Activated T-cell treated with anti-CD3 and anti-CD28 coated beads, Interleukin-2, amount 50 U/mL, for 4 hours (primary cell): ENCODE measurements at regions not wholly inside any gene's neighbourhood (a gene's known extent, or its start where the extent isn't known, plus 50 kb on each side); places are given as distances from the start of the nearest gene placed in this dataset.
"Not testable (repeated sequence)": the region's sequence is repeated elsewhere in the genome, so short reads cannot be mapped to it uniquely, and the experiment has no call there.

Experiments used
- ATAC-seq, 2 donors: fragments of 200-7000 bp; cut with Tn5 transposase; one replicate each; pipeline ENCODE4 v1.10.0; 2021
- DNase-seq: peaks from one replicate; pipeline ENCODE4 v3.0.0-alpha.2; 2020
- H3K27me3 Mint-ChIP-seq: one replicate; pipeline ENCODE4 v1.8.0; 2021; ENCODE audit warnings: low read depth, mixed read lengths
- H3K36me3 Mint-ChIP-seq: one replicate; pipeline ENCODE4 v1.8.0; 2022; ENCODE audit warnings: mixed read lengths; ENCODE audit not compliant: insufficient read depth
- H3K4me1 Mint-ChIP-seq: one replicate; pipeline ENCODE4 v1.8.0; 2021; ENCODE audit warnings: low read depth, mixed read lengths
- H3K4me3 Mint-ChIP-seq: one replicate; pipeline ENCODE4 v1.8.0; 2021; ENCODE audit warnings: mild to moderate bottlenecking, moderate library complexity, mixed read lengths
- H3K9me3 Mint-ChIP-seq: one replicate; pipeline ENCODE4 v1.8.0; 2021; ENCODE audit warnings: mixed read lengths

DNA sequence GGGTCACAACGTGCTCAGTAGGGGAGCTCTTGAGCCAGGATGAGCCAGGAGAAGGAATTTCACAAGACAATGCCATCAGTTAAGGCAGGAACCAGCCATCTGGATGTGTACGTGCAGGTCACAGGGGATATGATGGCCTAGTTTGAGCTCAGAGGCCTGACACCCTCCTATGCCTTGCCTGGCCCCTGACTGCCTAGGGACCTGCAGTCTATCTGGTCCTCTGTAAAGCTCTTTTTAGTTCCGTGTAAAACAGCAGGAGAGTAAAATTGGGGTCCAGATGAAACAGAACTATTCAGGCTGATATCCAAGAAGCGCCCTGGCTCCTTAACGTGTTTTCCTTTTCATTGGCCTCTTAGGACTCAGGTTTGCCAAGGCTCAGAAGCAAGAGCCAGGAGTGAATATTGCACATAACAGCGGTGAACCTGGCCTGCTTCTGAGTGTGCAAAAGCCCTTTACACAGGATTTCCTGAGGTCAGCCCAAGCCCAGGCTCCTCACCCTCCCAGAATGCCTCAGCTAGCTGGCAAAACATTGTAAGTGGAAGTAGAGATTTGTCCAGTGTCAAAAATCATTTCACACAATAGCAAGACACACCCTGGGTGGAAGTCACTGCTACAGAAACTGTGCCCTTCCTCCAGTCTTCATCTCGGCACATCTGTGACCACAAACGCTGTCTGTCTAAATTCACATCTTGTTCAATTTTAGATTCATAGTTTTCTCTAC is 777.2 kb downstream of the UQCRFS1 start:
- Mint-ChIP-seq H3K27me3 (no peaks in the 10 kb centered on the region), H3K4me1 (peaks cover 22% of the 10 kb centered on the region), H3K4me3 (no peak overlapping the region), H3K9me3 (peaks cover 16% of the 10 kb centered on the region), H3K36me3 (no peaks in the 10 kb centered on the region)
- ATAC-seq, result no peak
- no peak for DNase-seq

DNA sequence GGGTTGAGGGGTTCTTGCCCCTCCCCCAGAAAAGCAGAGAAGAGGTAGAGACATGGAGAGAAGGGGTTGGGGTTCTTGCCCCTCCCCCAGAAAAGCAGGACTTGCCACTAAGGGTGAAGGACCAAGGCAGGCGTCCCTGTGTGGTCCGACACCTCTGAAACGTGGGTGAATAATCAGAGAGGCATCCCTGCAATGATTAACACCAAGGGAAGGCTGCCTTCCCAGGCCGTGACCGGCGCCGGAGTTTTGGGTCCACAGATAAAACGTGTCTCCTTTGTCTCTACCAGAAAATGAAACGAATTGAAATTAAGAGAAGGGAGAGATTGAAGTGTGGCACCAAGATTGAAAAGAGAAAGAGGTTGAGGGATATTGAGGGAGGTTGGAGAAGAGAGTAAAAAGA is 778.2 kb downstream of the UQCRFS1 start:
- DNase-seq, H3K4me3 Mint-ChIP-seq, ATAC-seq, H3K36me3 Mint-ChIP-seq, H3K27me3 Mint-ChIP-seq: not testable (repeated sequence)
- Mint-ChIP-seq H3K4me1 (peaks cover 22% of the 10 kb centered on the region), H3K9me3 (peaks cover 16% of the 10 kb centered on the region)

DNA sequence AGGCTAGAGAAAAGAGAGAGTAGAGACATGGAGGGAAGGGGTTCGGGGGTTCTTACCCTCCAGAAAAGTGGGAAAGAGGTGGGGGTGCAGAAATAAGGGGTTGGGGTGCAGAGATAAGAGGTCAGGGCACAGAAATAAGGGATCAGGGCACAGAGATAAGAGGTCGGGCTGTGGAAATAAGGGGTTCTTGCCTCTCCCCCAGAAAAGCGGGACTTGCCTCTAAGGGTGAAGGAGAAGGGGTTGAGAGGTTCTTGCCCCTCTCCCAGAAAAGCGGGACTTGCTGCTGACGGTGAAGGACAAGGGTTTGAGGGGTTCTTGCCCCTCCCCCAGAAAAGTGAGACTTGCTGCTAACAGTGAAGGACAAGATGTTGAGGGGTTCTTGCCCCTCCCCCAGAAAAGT is 778.6 kb downstream of the UQCRFS1 start:
- H3K4me3 Mint-ChIP-seq, H3K27me3 Mint-ChIP-seq, H3K36me3 Mint-ChIP-seq, DNase-seq, ATAC-seq: not testable (repeated sequence)
- peaks cover 16% of the 10 kb centered on the region for H3K9me3 Mint-ChIP-seq
- H3K4me1 Mint-ChIP-seq, result peaks cover 22% of the 10 kb centered on the region

DNA sequence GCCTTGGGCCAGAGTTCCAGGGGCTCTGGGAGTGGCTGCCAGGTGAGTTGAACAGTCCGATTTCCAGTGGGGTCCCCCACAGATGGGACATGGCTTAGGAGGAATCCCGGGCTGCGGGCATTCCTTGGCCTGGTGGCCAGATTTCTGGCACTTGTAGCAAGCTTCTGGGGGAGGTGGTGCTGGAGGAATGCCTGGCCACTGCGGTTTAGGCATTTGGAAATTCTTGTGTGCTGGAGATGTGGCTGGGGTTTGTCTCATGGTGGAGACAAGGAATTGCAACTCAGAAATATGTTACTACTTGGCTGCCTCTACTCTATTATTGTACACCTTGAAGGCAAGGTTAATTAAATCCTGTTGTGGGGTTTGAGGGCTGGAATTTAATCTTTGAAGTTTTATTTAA is 779.8 kb downstream of the UQCRFS1 start:
- H3K27me3 Mint-ChIP-seq, H3K4me3 Mint-ChIP-seq, DNase-seq, ATAC-seq, H3K36me3 Mint-ChIP-seq: not testable (repeated sequence)
- H3K9me3 Mint-ChIP-seq, result peaks cover 16% of the 10 kb centered on the region
- peaks cover 24% of the 10 kb centered on the region for H3K4me1 Mint-ChIP-seq

DNA sequence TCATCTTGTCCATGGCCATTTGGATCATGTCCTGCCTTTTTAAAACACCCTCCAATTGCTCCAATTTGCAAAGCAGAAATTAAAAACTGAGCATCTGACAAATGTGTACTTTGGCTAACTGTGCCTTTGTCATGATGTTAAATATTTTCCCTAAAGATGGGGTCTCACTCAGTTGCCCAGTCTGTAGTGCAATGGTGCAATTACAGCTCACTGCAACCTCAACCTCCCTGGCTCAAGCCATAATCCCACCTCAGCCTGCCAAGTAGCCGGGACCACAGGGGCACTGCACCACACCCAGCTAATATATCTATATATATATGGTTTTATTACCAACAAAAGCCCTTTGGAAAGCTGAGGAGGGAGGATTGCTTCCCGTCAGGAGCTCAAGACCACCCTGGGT is 782.7 kb downstream of the UQCRFS1 start:
- DNase-seq (no peak), ATAC-seq (no peak)
- peaks cover 4% of the 10 kb centered on the region for H3K27me3 Mint-ChIP-seq
- peaks cover 16% of the 10 kb centered on the region for H3K9me3 Mint-ChIP-seq
- H3K4me1 Mint-ChIP-seq, result peaks cover 6% of the 10 kb centered on the region
- no peak overlapping the region for H3K4me3 Mint-ChIP-seq
- no peaks in the 10 kb centered on the region for H3K36me3 Mint-ChIP-seq

DNA sequence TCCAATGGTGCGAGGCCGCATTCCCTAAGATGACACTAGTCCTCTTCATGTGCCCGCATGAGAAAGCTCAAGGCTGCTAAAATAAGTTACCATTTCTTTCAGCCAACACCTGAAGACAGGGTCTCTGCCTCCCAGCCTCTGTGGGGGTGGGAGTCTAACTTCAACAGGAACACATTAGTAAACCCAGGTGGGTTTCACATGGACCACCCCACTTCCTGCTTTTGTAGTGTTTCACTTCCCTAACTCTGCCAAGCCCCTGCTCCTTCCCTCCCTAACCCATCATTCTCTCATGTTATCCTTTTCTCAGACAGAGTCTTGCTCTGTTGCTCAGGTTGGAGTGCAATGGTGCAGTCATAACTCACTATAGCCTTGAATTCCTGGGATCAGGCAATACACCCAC is 783.6 kb downstream of the UQCRFS1 start:
- DNase-seq, result no peak
- ATAC-seq, result no peak
- Mint-ChIP-seq H3K27me3 (peaks cover 4% of the 10 kb centered on the region), H3K9me3 (peaks cover 16% of the 10 kb centered on the region), H3K4me3 (no peak overlapping the region), H3K4me1 (peaks cover 4% of the 10 kb centered on the region), H3K36me3 (no peaks in the 10 kb centered on the region)

DNA sequence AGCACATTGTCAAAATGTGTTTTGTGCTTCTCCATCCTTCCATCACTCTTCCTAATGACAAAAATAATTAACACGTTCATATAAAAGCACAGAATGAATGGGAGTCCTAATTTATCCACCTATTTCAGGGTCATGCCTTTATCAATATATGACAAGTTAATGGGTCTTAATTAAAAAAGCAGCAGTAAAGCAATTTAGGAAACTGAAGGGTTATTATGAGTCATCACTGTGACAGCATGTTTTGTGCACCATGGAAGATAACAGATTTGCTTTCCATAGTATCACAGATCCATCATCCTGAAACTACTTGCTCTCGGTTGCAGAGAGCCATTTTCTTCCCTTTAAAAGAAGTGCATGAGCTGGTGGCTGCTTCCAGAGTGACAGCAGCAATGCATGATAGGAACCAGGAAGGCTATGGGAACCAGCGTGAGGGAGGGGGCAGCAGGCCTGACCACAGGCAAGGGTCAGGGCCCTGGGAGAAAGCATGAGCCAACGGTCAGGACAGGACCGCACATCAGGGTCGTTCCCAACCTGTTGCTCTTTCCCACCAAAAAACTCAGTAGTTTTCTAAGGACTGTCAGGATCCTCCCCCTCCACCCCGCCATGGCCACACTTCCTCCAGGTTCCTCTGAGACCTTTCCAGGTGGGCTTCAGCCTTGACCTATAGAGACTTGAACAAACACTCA is 784.1 kb downstream of the UQCRFS1 start:
- Mint-ChIP-seq H3K36me3 (no peaks in the 10 kb centered on the region), H3K4me3 (no peak overlapping the region), H3K9me3 (peaks cover 15% of the 10 kb centered on the region), H3K27me3 (peaks cover 4% of the 10 kb centered on the region), H3K4me1 (peaks cover 4% of the 10 kb centered on the region)
- DNase-seq, result no peak
- ATAC-seq, result no peak

DNA sequence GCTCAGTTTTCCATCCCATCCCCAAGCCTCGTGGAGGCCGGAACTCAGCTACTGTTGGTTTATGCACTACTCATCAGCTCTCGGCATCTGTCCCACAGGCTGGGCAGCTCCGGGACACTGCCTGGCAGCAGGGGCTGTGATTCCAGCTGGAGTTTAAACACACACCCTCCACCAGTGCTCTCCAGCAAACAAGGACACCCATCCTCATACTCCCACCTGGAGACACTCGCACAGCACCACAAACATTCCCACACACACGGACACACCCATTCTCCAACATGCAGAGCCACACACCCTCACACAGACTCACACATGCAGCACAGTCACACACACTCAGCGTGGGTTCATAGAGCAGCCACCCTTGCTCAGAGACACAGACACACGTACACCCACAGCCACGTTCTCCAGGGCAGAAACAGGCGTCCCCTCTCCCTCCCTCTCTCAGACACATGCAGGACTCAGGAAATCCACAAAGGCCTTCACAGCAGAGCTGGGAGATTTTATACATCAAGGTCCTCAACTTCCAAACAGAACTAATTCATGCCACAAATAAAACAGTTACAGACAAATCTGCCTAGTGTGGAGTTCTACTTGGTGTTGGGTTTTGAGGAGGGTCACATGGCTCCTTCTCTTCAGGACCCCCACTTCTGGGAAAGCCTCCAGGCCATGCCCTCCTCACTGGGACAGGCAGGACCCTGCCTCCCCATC is 785.4 kb downstream of the UQCRFS1 start:
- Mint-ChIP-seq H3K9me3 (peaks cover 5% of the 10 kb centered on the region), H3K4me1 (peaks cover 4% of the 10 kb centered on the region), H3K4me3 (no peak overlapping the region), H3K36me3 (no peaks in the 10 kb centered on the region), H3K27me3 (peaks cover 4% of the 10 kb centered on the region)
- no peak for DNase-seq
- no peak for ATAC-seq

DNA sequence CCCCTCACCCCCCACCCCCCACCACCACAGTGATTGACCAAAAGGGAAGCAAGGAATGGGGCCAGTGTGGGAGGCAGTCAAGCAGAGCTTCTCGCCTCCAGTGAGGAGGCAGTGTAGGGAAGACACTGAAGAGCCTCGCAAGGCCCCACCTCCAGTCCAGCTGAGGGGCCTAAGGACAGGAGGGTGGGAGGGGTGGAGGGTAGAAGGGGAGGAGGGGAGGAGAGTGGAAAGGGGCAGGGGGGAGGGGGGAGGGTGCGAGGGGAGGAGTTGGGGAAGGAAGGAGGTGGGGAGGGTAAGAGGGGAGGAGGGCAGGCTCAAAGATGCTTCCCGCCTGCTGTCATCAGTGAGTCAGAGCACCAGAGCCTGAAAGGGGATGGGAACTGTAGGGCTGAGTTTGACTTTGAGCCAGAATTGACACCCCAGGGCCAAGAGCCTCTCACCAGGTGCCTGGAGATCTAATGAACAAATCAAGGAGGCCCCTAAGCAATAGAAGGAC is 786.2 kb downstream of the UQCRFS1 start:
- H3K36me3 Mint-ChIP-seq, result no peaks in the 10 kb centered on the region
- no peak overlapping the region for H3K4me3 Mint-ChIP-seq
- H3K27me3 Mint-ChIP-seq, result peaks cover 4% of the 10 kb centered on the region
- DNase-seq, result no peak
- H3K9me3 Mint-ChIP-seq, result no peaks in the 10 kb centered on the region
- ATAC-seq, result peak in 1 of 2 donors; percentile 23
- peaks cover 4% of the 10 kb centered on the region for H3K4me1 Mint-ChIP-seq

DNA sequence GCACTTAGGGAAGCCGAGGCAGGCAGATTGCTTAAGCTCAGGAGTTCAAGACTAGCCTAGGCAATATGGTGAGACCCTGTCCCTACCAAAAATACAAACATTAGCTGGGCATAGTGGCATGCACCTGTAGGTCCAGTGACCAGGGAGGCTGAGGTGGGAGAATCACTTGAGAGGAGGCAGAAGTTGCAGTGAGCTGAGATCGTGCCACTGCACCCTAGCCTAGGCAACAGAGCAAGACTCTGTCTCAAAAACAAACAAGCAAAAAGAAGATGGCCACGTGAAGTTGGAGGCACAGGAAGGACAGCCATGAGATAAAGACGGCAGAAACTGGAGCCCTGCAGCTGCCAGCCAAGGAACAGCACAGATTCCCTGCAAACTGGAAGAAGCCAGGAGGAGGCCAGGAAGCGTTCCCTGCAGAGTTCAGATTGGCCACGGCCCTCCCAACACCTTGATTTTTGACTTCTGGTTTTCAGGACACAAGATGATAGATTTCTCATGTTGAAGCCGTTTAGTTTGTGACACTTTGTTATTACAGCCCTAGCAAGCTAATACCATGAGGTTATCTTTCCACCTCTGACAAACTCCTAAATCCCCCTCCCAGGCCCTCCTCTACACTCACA is 786.7 kb downstream of the UQCRFS1 start:
- ATAC-seq (no peak), DNase-seq (no peak)
- Mint-ChIP-seq H3K27me3 (peaks cover 4% of the 10 kb centered on the region), H3K36me3 (no peaks in the 10 kb centered on the region), H3K4me3 (no peak overlapping the region), H3K9me3 (no peaks in the 10 kb centered on the region), H3K4me1 (peaks cover 4% of the 10 kb centered on the region)

DNA sequence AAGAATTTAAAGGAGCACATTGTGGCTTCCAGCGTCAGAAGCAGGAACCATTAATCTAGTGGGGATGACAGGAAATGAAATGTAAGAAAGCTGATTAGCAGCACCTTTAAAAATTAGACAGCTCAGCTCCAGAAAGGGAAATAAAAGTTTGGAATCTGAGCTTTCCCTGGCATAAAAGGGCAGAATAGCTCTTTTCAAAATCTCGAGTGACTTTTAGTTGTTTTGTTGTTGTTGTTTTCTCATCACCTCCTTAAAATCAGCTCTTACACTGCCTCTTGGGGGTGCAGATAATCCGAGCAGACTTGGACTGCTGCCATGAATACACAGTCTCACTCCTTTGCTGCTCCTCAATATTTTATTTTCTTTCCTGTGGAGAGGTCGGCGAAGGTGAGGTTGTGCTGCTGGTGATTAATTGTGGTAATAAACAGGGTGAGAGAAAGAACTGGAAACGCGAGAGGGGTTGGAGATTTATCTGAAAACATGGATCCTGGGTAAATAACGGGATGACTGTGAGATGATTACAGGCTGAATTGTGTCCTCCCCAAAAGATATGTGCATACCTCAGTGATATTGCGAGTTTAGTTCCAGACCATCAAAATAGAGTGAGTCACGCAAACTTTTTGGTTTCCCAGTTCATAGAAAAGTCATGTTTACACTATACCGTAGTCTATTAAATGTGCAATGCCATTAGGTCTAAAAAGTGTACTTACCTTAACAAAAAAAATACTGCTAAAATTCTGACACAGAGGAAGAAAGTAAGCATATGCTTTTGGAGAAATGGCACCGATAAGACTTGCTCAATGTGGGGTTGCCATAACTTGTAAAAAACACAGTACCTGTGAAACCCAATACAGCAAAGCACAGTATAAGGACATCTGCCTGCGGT is 787.7 kb downstream of the UQCRFS1 start:
- Mint-ChIP-seq H3K27me3 (peaks cover 4% of the 10 kb centered on the region), H3K36me3 (no peaks in the 10 kb centered on the region), H3K4me3 (no peak overlapping the region), H3K9me3 (no peaks in the 10 kb centered on the region), H3K4me1 (peaks cover 4% of the 10 kb centered on the region)
- DNase-seq, result no peak
- ATAC-seq, result no peak

DNA sequence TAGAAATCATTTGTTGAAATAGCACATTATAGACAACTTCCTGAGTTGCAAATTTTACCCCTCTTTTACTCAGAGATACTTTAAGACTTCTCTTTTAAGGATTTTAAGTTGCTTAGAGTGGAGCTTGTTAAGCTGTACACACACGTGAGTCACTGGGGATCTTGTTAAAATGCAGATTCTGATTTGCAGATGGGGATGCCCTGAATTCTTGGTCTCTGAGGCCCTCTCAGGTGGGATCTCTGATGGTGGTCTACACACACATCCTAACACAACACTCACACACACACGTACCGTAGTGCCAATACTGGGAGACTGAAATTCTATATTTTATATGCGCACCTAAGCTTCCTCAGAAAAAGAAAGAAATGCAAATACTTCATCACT is 788.3 kb downstream of the UQCRFS1 start:
- Mint-ChIP-seq H3K4me1 (peaks cover 4% of the 10 kb centered on the region), H3K36me3 (no peaks in the 10 kb centered on the region), H3K27me3 (peaks cover 4% of the 10 kb centered on the region), H3K4me3 (no peak overlapping the region), H3K9me3 (no peaks in the 10 kb centered on the region)
- DNase-seq (no peak), ATAC-seq (no peak)

DNA sequence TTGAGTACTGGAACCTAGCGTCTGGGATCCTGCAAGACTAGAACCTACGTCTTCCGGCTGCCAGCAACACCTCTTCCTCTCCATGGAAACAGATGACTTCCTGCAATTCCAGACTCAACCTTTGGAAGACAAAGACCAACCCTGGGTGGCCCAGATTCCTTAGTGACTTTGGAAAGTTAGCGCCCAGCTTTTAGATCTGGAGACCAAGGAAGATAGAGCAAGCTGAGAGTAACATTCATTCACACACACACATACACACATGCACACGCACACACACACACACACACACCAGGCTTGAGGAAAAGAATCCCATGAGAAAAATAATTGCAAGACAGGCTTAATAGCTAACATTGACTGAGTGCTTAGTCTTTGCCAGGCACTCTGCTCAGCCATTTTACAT is 788.9 kb downstream of the UQCRFS1 start:
- no peaks in the 10 kb centered on the region for H3K9me3 Mint-ChIP-seq
- ATAC-seq (no peak), DNase-seq (no peak)
- H3K4me3 Mint-ChIP-seq, result no peak overlapping the region
- H3K4me1 Mint-ChIP-seq, result peaks cover 4% of the 10 kb centered on the region
- peaks cover 4% of the 10 kb centered on the region for H3K27me3 Mint-ChIP-seq
- no peaks in the 10 kb centered on the region for H3K36me3 Mint-ChIP-seq
